H9 (cell line): ENCODE measurements at regions not wholly inside any gene's neighbourhood (a gene's known extent, or its start where the extent isn't known, plus 50 kb on each side); places are given as distances from the start of the nearest gene placed in this dataset.

Source experiments
- DNase-seq: peaks from one replicate; pipeline ENCODE4 v3.0.0-alpha.2; 2017
- H2AFZ ChIP-seq: one replicate; pipeline ENCODE4 v1.6.1; 2013; ENCODE audit warnings: mild to moderate bottlenecking, low read length, control low read depth, moderate library complexity
- H2AK5ac ChIP-seq: 2 replicates; pipeline ENCODE4 v1.6.1; 2013; ENCODE audit warnings: low read length, control low read depth, mixed read lengths; ENCODE audit not compliant: insufficient read length
- H2BK120ac ChIP-seq: one replicate; pipeline ENCODE4 v1.6.1; 2013; ENCODE audit warnings: low read depth, mild to moderate bottlenecking, low read length, control low read depth, inconsistent platforms; ENCODE audit not compliant: poor library complexity, severe bottlenecking
- H2BK12ac ChIP-seq: 2 replicates; pipeline ENCODE4 v1.6.1; 2013; ENCODE audit warnings: low read length, control low read depth, mixed read lengths, low read depth; ENCODE audit not compliant: insufficient read length
- H2BK15ac ChIP-seq: 2 replicates; pipeline ENCODE4 v1.6.1; 2013; ENCODE audit warnings: low read depth, low read length, control low read depth
- H2BK20ac ChIP-seq: one replicate; pipeline ENCODE4 v1.6.1; 2013; ENCODE audit warnings: low read depth, mild to moderate bottlenecking, low read length, control low read depth, inconsistent platforms; ENCODE audit not compliant: poor library complexity, severe bottlenecking
- H2BK5ac ChIP-seq: 2 replicates; pipeline ENCODE4 v1.6.1; 2013; ENCODE audit warnings: low read length, control low read depth, mixed read lengths; ENCODE audit not compliant: insufficient read length
- H3K14ac ChIP-seq: 2 replicates; pipeline ENCODE4 v1.6.1; 2013; ENCODE audit warnings: low read length, control low read depth; ENCODE audit not compliant: insufficient read depth
- H3K18ac ChIP-seq: 2 replicates; pipeline ENCODE4 v1.6.1; 2013; ENCODE audit warnings: low read depth, mild to moderate bottlenecking, mixed read lengths, low read length, control low read depth; ENCODE audit not compliant: insufficient read length
- H3K23ac ChIP-seq: 2 replicates; pipeline ENCODE4 v1.6.1; 2013; ENCODE audit warnings: low read length, control low read depth, mixed read lengths, low read depth; ENCODE audit not compliant: insufficient read length
- H3K23me2 ChIP-seq: 2 replicates; pipeline ENCODE4 v1.6.1; 2013; ENCODE audit warnings: low read depth, mild to moderate bottlenecking, mixed read lengths, low read length, control low read depth; ENCODE audit not compliant: insufficient read length, poor library complexity, severe bottlenecking
- H3K27ac ChIP-seq: 2 replicates; pipeline ENCODE4 v1.5.1; 2013; ENCODE audit warnings: low read length, control low read depth, mixed read lengths, low read depth; ENCODE audit not compliant: insufficient read length
- H3K27me3 ChIP-seq: 2 replicates; pipeline ENCODE4 v1.6.1; 2013; ENCODE audit warnings: low read length, control low read depth, inconsistent platforms; ENCODE audit not compliant: insufficient read depth
- H3K4ac ChIP-seq: 2 replicates; pipeline ENCODE4 v1.6.1; 2013; ENCODE audit warnings: low read depth, mild to moderate bottlenecking, control low read depth, inconsistent platforms, low read length, moderate library complexity
- H3K4me1 ChIP-seq: 2 replicates; pipeline ENCODE4 v1.6.1; 2013; ENCODE audit warnings: low read length, control low read depth, inconsistent platforms; ENCODE audit not compliant: insufficient read depth
- H3K4me2 ChIP-seq: 2 replicates; pipeline ENCODE4 v1.6.1; 2013; ENCODE audit warnings: low read length, control low read depth, mixed read lengths; ENCODE audit not compliant: insufficient read length, insufficient read depth
- H3K56ac ChIP-seq: 2 replicates; pipeline ENCODE4 v1.6.1; 2013; ENCODE audit warnings: low read depth, mild to moderate bottlenecking, mixed read lengths, low read length, control low read depth; ENCODE audit not compliant: insufficient read length
- H3K79me1 ChIP-seq: 2 replicates; pipeline ENCODE4 v1.6.1; 2013; ENCODE audit warnings: low read depth, mild to moderate bottlenecking, moderate library complexity, low read length, control low read depth, inconsistent platforms; ENCODE audit not compliant: insufficient read depth, poor library complexity, severe bottlenecking
- H3K79me2 ChIP-seq: 2 replicates; pipeline ENCODE4 v1.6.1; 2013; ENCODE audit warnings: low read length, control low read depth, inconsistent platforms; ENCODE audit not compliant: insufficient read depth
- H3K9ac ChIP-seq: 2 replicates; pipeline ENCODE4 v1.6.1; 2013; ENCODE audit warnings: low read length, control low read depth, mixed read lengths; ENCODE audit not compliant: insufficient read length; ENCODE audit errors: extremely low read depth
- H3K9me3 ChIP-seq: one replicate; pipeline ENCODE4 v1.6.1; 2013; ENCODE audit warnings: low read depth, low read length, inconsistent platforms; ENCODE audit not compliant: control insufficient read depth
- H3T11ph ChIP-seq: one replicate; pipeline ENCODE4 v1.6.1; 2013; ENCODE audit warnings: mild to moderate bottlenecking, low read length, control low read depth, inconsistent platforms
- H4K20me1 ChIP-seq: one replicate; pipeline ENCODE4 v1.6.1; 2013; ENCODE audit not compliant: control insufficient read depth, insufficient read length, insufficient read depth
- H4K5ac ChIP-seq: 2 replicates; pipeline ENCODE4 v1.6.1; 2013; ENCODE audit warnings: low read depth, mild to moderate bottlenecking, mixed read lengths, low read length, control low read depth; ENCODE audit not compliant: insufficient read length
- H4K8ac ChIP-seq: replicated peaks from 2 replicates; pipeline ENCODE4 v1.6.1; 2013; ENCODE audit warnings: low read length, control low read depth, mixed read lengths, low read depth; ENCODE audit not compliant: insufficient read length
- H4K91ac ChIP-seq: 2 replicates; pipeline ENCODE4 v1.6.1; 2013; ENCODE audit warnings: low read depth, mild to moderate bottlenecking, moderate library complexity, mixed read lengths, low read length, control low read depth; ENCODE audit not compliant: insufficient read length
- H3K27ac Mint-ChIP-seq, 3 experiments: 2 replicates in 2 of 3; 3 replicates in 1 of 3; pipeline ENCODE4 v1.8.0; 2020 to 2021; ENCODE audit warnings: mixed read lengths in 3 of 3, mild to moderate bottlenecking in 1 of 3, moderate library complexity in 1 of 3
- H3K27me3 Mint-ChIP-seq: 2 replicates; pipeline ENCODE4 v1.8.0; 2021; ENCODE audit warnings: low read depth, mild to moderate bottlenecking, moderate library complexity, mixed read lengths
- H3K36me3 Mint-ChIP-seq, 3 experiments: 2 replicates in 2 of 3; 3 replicates in 1 of 3; pipeline ENCODE4 v1.8.0; 2020 to 2021; ENCODE audit warnings: low read depth in 3 of 3, mixed read lengths in 3 of 3; ENCODE audit not compliant: insufficient read depth in 1 of 3
- H3K4me1 Mint-ChIP-seq, 2 experiments: 2 replicates each; pipeline ENCODE4 v1.8.0; 2020; ENCODE audit warnings: mixed read lengths in 2 of 2
- H3K4me3 Mint-ChIP-seq, 2 experiments: 2 replicates in 1 of 2; 3 replicates in 1 of 2; pipeline ENCODE4 v1.8.0; 2020 to 2021; ENCODE audit warnings: mild to moderate bottlenecking in 2 of 2, mixed read lengths in 2 of 2, moderate library complexity in 1 of 2
- H3K9me3 Mint-ChIP-seq, 2 experiments: 2 replicates in 1 of 2; 3 replicates in 1 of 2; pipeline ENCODE4 v1.8.0; 2020; ENCODE audit warnings: mild to moderate bottlenecking in 2 of 2, mixed read lengths in 2 of 2, moderate library complexity in 1 of 2
- WGBS: extraction: QIAGEN DNeasy Blood & Tissue Kit; methylation state at CpG from one replicate; pipeline ENCODE4 v1.1.7; 2013; ENCODE audit warnings: missing lambda C conversion rate, low lambda C conversion rate, mixed read lengths; ENCODE audit not compliant: insufficient read length; ENCODE audit errors: extremely low coverage; 5-methylcytosine and 5-hydroxymethylcytosine counted together
- TF ChIP-seq, protein P1 (sequence below): fragments of 200-600 bp; sonication (generic); conservative IDR thresholded peaks from 3 replicates; pipeline ENCODE4 v1.8.0; 2021; ENCODE audit warnings: antibody characterized with exemption, mild to moderate bottlenecking

DNA sequence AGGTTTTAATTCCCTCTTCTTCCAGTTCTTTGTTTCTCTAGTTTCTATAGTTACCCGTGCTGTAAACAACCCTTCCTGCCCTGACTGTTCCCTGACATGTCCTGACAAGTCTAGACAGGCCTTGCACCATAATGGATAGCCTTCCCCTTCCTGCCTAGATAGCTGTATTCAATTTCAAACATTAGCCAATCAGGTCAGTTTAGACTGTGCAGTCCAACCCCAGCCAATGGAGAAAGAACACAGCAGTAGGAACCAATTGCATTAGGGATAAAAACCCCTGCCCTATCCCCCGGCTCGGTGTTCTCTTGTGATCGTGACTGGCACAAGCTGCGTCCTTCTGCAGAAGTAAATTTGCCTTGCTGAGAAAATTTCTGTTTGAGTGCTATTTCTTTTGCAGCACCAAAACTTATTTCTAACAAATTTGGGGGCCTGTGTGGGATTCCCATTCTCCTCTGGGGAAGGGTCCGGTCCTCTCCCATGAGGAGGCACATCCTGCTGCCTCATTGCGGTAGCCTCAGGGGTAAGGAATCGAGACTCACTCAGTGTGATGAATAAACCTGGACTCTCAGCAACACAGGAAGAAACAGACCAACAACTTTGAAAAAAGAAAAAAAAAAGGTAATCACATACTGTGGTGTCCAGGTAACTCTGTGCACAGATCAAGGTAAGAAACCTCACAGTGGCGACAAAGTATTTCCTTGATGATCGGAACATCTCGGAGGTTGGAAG lies 248.7 kb upstream of the ECI2 start:
- Histone ChIP-seq H3K23me2 (no peaks in the 10 kb centered on the region), H3K56ac (no peak overlapping the region), H2BK120ac (no peak overlapping the region), H3K27ac (no peak overlapping the region), H3K14ac (no peak overlapping the region), H2BK5ac (no peak overlapping the region), H3K4me1 (no peaks in the 10 kb centered on the region), H3K27me3 (no peaks in the 10 kb centered on the region), H3K23ac (no peak overlapping the region), H2BK12ac (no peak overlapping the region), H3K4me2 (no peak overlapping the region), H4K91ac (no peak overlapping the region), H2BK20ac (no peak overlapping the region), H4K5ac (no peak overlapping the region), H3T11ph (no peak overlapping the region), H2AK5ac (no peak overlapping the region), H3K18ac (no peak overlapping the region), H3K9me3 (peaks cover 9% of the 10 kb centered on the region), H4K20me1 (no peaks in the 10 kb centered on the region), H3K79me2 (no peaks in the 10 kb centered on the region), H4K8ac (no peak overlapping the region), H3K79me1 (no peaks in the 10 kb centered on the region), H3K9ac (no peak overlapping the region), H2BK15ac (no peak overlapping the region), H3K4ac (no peak overlapping the region), H2AFZ (no peak overlapping the region)
- Mint-ChIP-seq H3K27ac (0 out of 7 replicates have a peak overlapping the region, but pooled peaks of 1 of the 3 experiments have one; percentile 46), H3K4me3 (no peak overlapping the region), H3K9me3 (peaks cover 26 to 28% of the 10 kb centered on the region in 2 experiments), H3K36me3 (peaks cover 13 to 24% (median 22%) of the 10 kb centered on the region in 3 experiments), H3K4me1 (peaks cover 13 to 17% of the 10 kb centered on the region in 2 experiments), H3K27me3 (peaks cover 14% of the 10 kb centered on the region)
- TF ChIP-seq, protein P1, sequence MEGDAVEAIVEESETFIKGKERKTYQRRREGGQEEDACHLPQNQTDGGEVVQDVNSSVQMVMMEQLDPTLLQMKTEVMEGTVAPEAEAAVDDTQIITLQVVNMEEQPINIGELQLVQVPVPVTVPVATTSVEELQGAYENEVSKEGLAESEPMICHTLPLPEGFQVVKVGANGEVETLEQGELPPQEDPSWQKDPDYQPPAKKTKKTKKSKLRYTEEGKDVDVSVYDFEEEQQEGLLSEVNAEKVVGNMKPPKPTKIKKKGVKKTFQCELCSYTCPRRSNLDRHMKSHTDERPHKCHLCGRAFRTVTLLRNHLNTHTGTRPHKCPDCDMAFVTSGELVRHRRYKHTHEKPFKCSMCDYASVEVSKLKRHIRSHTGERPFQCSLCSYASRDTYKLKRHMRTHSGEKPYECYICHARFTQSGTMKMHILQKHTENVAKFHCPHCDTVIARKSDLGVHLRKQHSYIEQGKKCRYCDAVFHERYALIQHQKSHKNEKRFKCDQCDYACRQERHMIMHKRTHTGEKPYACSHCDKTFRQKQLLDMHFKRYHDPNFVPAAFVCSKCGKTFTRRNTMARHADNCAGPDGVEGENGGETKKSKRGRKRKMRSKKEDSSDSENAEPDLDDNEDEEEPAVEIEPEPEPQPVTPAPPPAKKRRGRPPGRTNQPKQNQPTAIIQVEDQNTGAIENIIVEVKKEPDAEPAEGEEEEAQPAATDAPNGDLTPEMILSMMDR, result no peak
- peak; percentile 81 for DNase-seq
- no CpG with 5 or more reads among the region's 11 CpGs for WGBS
